GM12874 (cell line): ENCODE measurements at regions not wholly inside any gene's neighbourhood (a gene's known extent, or its start where the extent isn't known, plus 50 kb on each side); places are given as distances from the start of the nearest gene placed in this dataset.

Experiments
- CTCF ChIP-seq: IDR thresholded peaks from 2 replicates; pipeline ENCODE4 v1.5.1; 2011; ENCODE audit warnings: low read depth, mild to moderate bottlenecking, control low read depth, low read length, moderate library complexity; ENCODE audit not compliant: insufficient read depth

GRCh38 chrX:69321789-69322188 lies 156.5 kb upstream of the PJA1 start:
- TF ChIP-seq CTCF, result no peak

GRCh38 chrX:69321006-69321655 lies 155.9 kb upstream of the PJA1 start:
- no peak for TF ChIP-seq CTCF

GRCh38 chrX:69320116-69320515 lies 154.9 kb upstream of the PJA1 start:
- TF ChIP-seq CTCF, result no peak

- no peak for TF ChIP-seq CTCF
Observed at GRCh38 chrX:69319376-69319775, 154.1 kb upstream of the PJA1 start.

- no peak for TF ChIP-seq CTCF
Observed at GRCh38 chrX:69318651-69319340, 153.5 kb upstream of the PJA1 start.

GRCh38 chrX:69317721-69318120 lies 152.5 kb upstream of the PJA1 start:
- TF ChIP-seq CTCF, result no peak

GRCh38 chrX:69314436-69315348 lies 149.4 kb upstream of the PJA1 start:
- TF ChIP-seq CTCF, result no peak
